Activated CD8-positive, alpha-beta memory T cell treated with anti-CD3 and anti-CD28 coated beads, Interleukin-2, amount 50 U/mL, for 48 hours (primary cell): ENCODE measurements at regions not wholly inside any gene's neighbourhood (a gene's known extent, or its start where the extent isn't known, plus 50 kb on each side); places are given as distances from the start of the nearest gene placed in this dataset.

Experiments
- DNase-seq: peaks from one replicate; pipeline ENCODE4 v3.0.0-alpha.2; 2020

GRCh38 chr5:74173241-74173640 is 467.3 kb downstream of the ENC1 start:
- no peak for DNase-seq

- no peak for DNase-seq
These were observed 470.8 kb downstream of the ENC1 start for GRCh38 chr5:74169701-74170100.

DNA sequence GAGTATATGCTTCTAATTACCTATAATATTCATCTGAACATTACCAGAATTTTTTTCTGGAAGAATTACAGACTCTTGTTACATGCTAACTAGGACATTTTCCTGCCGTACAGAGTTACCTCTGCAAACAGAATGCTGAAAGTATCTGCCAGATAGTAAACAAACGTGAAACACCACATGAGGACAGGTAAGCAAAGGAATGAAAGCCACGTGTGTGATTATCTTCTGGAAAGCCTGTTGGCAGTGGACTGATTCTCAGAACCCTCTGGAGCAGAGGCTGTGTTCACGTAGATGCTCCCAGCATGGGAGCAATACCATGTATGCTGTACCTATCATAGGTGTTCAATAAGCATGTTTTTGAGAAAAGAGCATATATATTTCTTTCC is 472.6 kb downstream of the ENC1 start:
- no peak for DNase-seq

- DNase-seq, result no peak
These were observed 473.2 kb downstream of the ENC1 start for GRCh38 chr5:74167206-74167929.

DNA sequence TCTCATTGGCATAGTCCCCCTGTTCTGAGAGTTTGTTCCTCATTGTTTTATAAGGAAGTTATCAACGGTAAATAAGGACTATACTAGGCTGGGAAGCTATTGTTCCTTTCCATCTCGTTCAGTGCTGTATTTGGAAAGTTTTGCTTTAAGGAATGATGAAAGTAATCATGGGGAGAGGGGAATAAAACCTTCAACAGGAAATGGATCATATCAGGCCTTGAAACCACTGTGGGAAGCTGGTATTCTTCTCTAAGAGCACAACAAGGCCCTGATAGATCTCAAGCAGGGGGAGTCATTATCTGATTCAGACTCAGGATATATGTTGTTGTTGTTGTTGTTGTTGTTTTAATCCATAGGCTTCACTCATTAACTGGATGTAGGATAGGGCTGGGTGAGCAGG is 474.5 kb downstream of the ENC1 start:
- no peak for DNase-seq

DNA sequence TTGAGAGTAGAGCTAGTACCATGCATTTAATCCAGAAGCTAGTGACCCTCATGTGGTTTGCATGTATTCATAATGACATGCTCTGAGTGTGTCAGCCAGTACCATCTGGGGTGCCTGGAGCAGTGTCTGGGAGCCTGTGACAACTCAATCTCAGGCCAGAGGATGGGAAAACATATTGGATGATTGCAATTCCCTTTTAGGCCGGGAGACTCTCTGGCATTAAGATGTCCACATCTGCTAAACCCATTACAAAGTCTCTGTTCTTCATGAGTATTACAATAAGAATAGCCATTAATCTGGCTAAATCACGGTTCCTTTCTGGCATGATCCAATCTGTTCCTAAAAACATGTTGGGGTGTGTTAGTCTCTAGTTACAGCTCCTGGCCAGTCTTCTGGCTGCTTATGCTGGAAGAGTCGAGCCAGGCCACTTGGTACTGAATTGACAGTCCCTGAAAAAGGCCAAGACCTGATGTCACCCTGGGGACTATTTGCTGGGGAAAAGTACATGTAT is 475.7 kb downstream of the ENC1 start:
- no peak for DNase-seq

DNA sequence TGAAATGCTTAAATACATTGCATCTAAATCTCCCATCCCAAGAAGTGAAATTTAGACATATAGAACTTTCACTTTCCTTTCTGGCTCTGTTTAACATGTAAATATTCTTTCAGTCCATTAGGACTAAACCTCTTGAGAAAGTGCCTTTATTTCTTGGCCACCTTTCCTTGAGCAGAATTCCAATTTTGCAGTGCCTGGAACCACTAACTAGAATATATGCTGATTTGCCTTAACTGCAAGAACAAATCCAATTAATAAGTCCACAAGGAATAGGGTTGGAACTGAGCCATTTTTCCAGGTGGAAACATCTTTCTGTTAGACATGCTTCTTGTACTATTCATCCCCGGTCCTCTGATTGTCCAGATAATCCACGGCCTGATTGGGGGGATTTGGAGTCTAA is 478.0 kb downstream of the ENC1 start:
- no peak for DNase-seq

GRCh38 chr5:74161170-74161569 is 479.4 kb downstream of the ENC1 start:
- no peak for DNase-seq

DNA sequence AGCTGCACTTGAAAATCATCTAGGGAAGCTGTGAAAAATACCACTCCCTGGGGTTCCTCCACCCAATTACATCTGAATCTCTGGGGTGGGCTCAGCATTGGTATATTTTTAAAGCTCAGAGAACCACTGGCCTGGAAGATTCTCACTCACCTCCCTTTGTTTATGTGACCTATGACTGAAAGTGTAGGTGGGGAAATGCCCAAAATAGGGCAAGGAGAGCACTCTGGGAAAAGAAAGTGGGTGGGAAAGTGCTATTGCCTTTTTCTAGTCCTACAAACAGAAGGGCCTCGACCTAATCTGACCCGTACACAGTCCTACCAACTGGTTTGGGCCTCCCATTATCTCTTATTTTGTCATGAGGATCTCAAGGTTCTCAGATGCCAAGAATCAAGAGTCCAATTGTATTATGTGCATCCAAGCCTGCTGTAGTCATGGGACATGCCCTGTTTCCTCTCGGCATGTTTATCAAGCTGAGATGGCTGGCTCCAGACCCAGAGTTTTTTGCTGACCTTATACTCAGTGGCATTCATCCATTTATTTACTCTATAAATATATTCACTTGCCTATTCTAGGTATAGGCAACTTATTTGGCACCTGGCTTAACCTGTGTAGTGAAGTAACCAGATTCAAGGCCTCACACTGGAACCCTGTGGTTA is 483.7 kb downstream of the ENC1 start:
- DNase-seq, result no peak

DNA sequence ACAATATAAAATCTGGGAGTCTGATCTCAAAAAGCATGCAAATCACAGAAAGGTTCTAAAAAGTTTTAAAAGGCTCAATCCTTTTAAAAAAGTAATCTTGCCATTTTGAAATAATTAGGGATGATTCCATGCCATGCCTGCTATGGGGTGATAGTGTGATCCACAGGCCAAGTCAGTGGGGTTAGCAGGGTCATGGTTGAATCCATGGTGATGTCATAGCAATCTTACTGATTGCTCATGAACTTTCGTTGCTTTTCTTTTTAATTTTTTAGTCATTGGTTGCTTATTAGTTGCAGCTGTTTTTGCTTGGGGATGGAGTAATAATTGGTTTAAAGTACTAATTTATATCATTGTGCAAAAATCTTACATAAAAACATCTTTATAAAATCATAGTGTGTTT is 485.0 kb downstream of the ENC1 start:
- DNase-seq, result no peak

- no peak for DNase-seq
These were observed 486.0 kb downstream of the ENC1 start for GRCh38 chr5:74154526-74154925.

- DNase-seq, result no peak
These were observed 487.2 kb downstream of the ENC1 start for GRCh38 chr5:74153255-74153790.

DNA sequence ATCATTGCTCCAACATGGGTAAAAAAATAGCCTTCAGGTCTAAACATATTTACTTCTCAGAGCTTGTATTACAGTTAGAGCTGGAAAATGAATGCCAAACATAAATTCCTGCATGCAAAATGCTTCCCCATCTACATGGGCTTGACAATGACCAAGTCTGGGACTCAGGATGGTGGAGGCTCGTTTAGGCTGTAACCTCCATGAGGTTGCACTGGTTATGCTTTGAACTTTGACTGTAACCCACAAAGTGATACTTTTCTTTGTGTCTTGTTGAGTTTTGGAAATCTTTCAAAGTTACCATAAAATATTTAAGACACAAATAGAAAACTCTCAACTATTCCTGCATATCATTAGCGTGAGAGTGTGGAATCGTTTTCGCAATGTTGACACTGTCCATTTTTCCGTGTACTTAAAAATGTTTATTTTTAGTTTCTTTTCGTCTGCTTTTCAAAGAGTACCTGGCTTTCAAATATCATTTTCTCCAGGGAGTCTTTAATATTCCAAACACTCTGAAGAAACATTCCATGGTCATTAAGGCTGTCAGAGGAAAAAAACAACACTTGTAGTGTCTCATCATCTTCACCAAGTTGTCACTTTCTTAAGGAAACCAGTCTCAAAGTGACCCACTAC is 487.8 kb downstream of the ENC1 start:
- DNase-seq, result no peak

- no peak for DNase-seq
These were observed 488.4 kb downstream of the ENC1 start for GRCh38 chr5:74152136-74152535.

DNA sequence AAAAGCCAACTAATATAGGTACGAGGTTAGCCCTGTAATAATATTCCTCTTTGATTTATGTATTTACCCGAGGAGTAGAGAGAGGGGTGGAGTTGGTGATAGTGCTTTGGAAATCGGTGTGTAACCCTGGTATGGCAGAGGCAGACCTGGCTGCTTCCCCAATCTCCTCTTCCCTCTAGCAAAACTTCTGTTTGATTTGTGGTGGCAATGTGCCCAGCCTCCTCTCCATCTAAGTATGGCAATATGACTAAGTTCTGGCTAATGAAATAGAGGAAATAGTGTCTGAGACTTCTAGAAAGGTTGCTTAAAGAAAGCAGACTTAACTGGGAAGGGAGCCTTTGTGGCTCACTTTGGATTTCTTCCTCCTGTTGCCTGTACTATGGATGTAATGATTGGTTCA is 491.1 kb downstream of the ENC1 start:
- DNase-seq, result no peak

DNA sequence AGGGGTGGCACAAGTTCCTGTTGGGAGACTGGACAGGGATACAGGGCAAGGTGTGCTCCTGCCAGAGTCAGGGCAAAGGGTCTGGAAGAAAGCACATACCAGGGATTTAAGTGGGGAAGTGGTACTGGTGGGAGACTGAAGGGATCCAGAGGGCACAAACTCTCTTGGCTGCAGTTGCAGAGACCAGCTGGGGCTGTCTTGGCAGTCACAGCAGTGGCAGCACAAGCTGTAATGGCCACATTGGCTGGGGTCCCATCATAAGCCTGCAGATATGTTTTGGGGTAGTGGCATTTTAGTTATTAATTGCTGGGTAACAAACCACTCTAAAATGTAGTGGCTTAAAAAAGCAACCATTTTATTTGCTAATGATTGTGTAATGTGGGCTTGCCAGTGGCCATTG is 492.2 kb downstream of the ENC1 start:
- DNase-seq, result no peak

DNA sequence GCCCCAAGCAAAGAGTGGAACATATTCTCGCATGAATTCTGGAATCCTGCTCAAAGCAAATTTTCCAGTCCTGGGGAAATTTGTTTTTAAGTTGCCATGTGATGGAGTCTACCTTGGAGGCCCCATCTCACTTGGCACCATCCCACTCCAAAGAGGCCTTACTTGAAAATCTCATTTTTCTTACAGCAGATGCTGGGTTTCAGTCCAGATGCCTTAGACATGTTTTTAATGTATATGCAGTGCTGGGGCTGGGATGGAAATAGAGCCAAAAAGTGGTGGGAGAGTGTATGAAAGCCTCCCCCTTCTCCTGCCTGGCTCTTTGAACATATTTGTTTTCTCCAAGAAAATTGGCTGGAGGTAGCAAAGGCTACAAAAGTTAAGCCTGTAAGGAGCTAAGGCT is 493.7 kb downstream of the ENC1 start:
- no peak for DNase-seq

- DNase-seq, result no peak
These were observed 494.6 kb downstream of the ENC1 start for GRCh38 chr5:74145951-74146350.

DNA sequence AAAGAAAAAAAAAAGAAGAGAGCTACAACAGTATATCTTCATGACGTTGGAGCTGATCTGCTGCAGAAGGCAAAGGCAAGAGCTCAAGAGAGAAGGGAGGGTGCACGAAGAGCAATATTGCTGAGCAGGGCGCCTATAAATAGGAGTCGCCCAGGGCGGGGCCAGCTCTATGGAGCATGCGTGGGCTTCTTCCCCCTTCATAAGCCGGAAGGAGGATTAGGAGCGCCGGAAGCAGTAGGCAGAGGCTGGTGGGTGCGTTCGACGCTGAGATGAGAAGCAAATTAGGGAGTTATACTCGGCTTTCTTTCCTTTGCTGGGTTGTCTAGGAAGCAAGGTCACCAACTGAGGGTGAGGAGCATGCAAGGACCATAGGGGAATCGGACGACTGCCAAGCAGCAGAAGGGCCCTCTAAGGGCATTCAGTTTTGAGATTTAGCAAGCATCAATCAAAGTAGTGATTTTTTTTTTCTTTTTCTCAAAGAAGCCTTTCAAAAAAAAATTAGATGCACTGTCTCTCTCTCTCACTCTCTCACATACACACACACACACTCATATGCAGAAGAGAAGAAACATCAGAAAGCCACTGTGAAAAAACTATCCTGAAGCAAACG is 496.7 kb downstream of the ENC1 start:
- no peak for DNase-seq

DNA sequence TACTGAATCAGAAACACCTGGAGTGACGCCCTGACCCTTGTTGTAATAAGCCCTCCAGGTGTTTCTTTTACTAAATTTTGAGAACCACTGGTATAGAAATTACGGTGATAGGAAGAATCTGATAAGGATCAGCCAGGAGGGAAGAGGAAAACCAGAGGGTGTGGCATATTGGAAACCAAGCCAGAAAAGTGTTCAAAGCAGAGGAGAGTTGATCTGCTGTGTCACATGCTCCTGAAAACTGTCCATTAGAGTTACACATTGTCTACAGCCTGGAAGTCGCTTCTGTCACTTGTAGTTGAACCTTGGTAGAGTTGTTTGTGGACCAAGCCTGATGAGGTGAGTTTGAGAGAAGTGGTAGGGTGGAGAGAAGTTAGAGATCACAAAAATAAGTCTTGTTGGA is 497.4 kb downstream of the ENC1 start:
- no peak for DNase-seq

GRCh38 chr5:74141053-74141452 is 499.5 kb downstream of the ENC1 start:
- no peak for DNase-seq

DNA sequence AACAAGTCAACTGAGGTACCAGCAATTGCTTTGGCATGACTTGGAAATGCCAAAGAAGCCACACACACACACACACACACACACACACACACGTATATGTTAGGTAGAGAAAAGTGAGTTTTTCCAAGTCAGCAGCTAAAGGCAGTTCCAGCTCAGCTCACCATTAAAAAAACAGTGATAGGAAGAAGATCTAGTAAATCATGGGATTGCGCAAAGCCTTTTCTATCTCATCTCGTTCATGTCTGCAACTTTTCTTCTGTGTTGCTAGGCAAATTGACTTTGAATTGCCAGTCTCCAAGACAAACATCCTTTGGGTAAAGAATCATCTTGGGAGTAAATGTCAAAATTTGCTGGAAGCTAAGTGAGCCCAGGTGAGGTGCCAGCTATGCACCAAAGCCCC is 500.1 kb downstream of the ENC1 start:
- no peak for DNase-seq

GRCh38 chr5:74139589-74139988 is 500.9 kb downstream of the ENC1 start:
- no peak for DNase-seq

DNA sequence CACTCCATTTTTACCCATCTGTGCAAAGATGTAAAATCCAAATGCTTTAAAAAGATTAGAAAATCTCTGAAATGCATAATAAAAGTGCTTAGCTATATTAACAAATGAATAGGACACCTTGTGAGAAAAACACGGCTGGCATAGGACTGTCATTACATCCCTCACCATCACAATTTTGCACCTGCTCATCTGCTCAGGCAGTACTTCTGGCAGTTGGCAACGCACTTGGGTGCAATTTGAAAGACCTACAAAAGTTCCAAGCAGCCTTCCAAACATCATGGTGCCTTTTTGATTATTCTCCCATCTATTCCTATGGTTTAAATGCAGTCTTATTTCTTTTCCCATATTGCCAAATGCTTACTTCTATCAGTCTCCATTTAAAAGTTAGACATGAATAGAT is 501.8 kb downstream of the ENC1 start:
- no peak for DNase-seq
